ENCODE measurements at regions not wholly inside any gene's neighbourhood (a gene's known extent, or its start where the extent isn't known, plus 50 kb on each side); places are given as distances from the start of the nearest gene placed in this dataset.

DNA sequence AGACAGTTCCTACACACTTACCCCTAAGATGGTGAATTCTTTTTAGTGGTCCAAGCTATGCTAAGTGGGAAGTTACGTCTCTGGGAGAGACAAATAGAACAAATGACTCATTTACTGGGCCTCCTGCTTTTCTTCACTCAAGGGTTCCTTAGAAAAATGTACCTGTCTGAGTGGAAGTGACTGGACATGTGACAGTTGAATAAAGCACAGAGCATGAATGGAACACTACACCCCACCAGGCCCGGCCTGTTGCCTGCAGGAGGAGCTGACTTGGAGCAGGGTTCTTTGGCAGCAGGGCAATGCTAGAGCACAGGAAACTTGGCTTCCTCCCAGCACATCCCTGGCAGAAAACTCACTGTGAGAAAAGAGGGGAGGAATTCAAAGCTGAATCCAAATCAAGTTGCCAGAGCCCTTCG lies 451.0 kb upstream of the SETBP1 start:
- TF ChIP-seq, protein P1, sequence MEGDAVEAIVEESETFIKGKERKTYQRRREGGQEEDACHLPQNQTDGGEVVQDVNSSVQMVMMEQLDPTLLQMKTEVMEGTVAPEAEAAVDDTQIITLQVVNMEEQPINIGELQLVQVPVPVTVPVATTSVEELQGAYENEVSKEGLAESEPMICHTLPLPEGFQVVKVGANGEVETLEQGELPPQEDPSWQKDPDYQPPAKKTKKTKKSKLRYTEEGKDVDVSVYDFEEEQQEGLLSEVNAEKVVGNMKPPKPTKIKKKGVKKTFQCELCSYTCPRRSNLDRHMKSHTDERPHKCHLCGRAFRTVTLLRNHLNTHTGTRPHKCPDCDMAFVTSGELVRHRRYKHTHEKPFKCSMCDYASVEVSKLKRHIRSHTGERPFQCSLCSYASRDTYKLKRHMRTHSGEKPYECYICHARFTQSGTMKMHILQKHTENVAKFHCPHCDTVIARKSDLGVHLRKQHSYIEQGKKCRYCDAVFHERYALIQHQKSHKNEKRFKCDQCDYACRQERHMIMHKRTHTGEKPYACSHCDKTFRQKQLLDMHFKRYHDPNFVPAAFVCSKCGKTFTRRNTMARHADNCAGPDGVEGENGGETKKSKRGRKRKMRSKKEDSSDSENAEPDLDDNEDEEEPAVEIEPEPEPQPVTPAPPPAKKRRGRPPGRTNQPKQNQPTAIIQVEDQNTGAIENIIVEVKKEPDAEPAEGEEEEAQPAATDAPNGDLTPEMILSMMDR (conservative IDR thresholded peaks at IDR 0.05), result no peak
- H3K27ac ChIP-seq, result no peak overlapping the region

DNA sequence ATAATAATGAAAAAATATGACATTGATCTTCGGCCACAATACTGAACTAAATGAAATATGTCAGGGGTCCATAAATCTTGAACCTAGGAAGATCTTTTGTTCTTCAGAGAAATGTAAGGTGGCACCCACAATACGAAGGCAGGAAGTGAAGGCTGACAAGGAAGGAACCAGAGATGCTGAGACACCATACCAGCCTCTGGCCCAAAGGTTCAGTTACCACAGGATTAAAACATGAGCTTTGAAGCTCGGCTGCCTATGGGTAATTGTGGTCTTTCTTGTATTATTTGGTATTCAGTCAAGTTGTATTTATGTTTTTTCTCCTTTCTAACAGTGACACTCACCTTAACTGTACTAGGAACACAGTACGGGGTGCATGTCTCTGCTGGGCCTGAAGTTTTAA lies 448.8 kb upstream of the SETBP1 start:
- TF ChIP-seq, protein P1 (conservative IDR thresholded peaks at IDR 0.05), result no peak
- TF ChIP-seq ZFX (IDR thresholded peaks at IDR 0.05), result no peak
- H3K27ac ChIP-seq, result no peak overlapping the region

DNA sequence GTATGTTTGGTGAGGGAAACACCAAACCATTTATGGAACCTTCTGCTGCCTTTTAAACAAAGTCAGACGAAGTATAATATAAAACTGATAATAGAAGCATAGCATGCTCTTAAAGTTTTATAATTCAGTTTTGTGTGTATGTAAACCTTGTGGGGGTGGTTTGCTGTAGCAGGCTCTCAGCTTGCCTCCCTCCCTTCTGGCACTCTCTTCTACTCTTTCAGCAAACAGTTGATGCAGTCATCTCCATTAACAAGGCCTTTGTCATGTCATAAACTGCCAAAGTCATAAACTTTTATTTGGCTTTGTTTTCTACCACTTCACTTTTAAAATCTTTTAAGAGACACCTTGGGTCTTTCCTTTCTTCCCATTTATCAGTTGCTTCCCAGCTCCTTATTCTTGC lies 448.2 kb upstream of the SETBP1 start:
- TF ChIP-seq ZFX (IDR thresholded peaks at IDR 0.05), result no peak
- TF ChIP-seq, protein P1 (conservative IDR thresholded peaks at IDR 0.05), result no peak
- H3K27ac ChIP-seq, result no peak overlapping the region

DNA sequence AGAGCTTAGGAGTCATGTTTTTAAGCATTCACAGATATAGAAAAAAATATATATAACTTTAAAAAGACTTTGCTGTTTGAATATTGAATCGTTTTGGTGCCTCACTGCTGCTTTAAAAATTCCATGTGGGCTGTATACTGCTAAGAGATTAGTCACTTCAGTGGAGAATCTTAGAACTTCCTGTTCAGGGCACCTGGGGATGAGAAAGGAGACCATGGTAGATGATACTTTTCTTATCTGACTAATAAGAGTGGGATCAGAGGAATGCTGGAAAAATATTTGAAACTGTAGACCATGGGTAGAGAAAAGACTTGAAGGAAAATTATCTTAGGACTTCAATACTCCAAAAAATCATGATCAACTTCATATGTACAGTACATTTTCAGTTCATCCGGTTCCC lies 442.2 kb upstream of the SETBP1 start:
- H3K27ac ChIP-seq, result no peak overlapping the region
- TF ChIP-seq, protein P1 (conservative IDR thresholded peaks at IDR 0.05), result no peak
- TF ChIP-seq ZFX (IDR thresholded peaks at IDR 0.05), result no peak

DNA sequence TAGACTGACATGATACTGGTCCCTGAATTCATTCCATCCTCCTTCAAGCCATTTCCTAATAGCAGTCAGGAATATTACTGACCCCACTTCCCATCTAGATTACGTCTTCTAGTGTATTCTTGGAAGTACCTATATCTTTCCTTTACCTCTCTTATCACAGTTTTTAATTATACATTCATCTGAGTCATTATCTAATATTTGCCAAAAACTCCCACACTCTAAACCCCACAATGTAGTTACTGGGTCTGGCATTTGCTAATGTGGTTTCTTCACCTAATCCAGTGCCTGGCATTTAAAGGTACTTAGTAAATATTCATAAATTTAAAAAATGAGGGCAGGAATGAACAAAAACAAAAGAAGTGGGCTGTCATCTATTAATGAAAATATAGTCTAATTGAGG lies 441.8 kb upstream of the SETBP1 start:
- TF ChIP-seq, protein P1 (conservative IDR thresholded peaks at IDR 0.05), result no peak
- no peak for TF ChIP-seq ZFX (IDR thresholded peaks at IDR 0.05)
- no peak overlapping the region for H3K27ac ChIP-seq

DNA sequence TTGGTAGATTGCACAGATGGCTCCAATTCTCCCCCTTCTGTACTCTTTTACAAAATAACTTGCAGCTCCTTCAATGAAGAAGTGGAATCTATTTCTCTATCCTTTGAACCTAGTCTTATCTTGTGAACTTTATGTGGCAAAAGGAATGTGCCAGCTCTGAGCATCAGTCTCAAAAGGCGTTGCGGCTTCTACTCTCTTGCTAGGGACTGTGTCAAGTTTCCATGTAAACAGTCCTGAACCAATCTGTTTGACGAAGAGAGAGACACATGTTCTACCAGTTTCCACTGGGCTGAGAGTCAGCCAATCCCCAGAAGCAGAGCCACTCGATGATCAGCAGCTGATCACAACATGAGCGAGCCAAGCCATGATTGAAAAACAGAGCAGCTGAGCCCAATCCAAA lies 439.7 kb upstream of the SETBP1 start:
- H3K27ac ChIP-seq, result no peak overlapping the region
- no peak for TF ChIP-seq ZFX (IDR thresholded peaks at IDR 0.05)
- TF ChIP-seq, protein P1 (conservative IDR thresholded peaks at IDR 0.05), result no peak

DNA sequence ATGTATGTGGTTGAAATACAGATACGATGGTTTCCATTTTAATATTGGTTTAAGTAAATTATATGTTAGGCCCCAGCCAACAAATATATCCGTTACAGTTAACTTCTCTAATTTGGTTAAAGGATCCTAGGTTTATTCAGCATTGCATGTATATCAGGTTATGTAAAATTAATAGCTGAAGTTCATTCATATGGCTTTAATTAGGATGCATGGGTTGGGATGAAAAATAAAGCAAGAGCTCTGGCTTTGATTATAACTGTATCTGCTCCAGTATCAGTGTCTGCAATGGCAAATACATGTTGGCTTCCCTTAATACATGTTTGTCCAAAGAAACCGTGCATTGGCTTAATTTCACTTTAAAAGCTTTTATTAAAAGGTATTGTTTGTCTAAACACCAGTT lies 435.7 kb upstream of the SETBP1 start:
- TF ChIP-seq, protein P1 (conservative IDR thresholded peaks at IDR 0.05), result no peak
- no peak for TF ChIP-seq ZFX (IDR thresholded peaks at IDR 0.05)
- H3K27ac ChIP-seq, result no peak overlapping the region
